ENCODE measurements at regions not wholly inside any gene's neighbourhood (a gene's known extent, or its start where the extent isn't known, plus 50 kb on each side); places are given as distances from the start of the nearest gene placed in this dataset.

DNA sequence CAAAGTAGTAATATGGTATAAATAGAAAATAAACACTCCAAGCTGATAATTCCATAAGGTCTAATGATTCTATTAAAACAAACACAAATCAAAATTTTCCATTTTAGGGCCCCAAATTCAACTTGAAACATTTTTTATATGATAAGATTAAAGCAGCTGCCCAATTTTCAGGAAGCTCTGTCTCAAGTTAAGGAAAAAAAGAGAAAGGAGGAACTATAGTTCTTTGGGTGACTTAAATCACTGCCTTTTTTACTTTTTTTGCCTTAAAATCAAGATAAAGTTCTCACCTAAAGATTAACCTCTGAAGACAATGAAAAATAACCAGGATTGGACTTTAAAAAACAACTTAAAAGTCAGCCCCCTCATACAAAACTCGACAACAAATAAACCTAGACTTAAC is 76.0 kb upstream of the IFNE start:
- Histone ChIP-seq H3K4me1 (ENCODE audit: control insufficient read depth in 1 of 2, insufficient read depth in 1 of 2, low read depth in 1 of 2, low read length in 1 of 2) (peaks cover 8 to 11% of the 10 kb centered on the region in 2 experiments), H3K27me3 (peaks cover 100% of the 10 kb centered on the region), H3K4me3 (ENCODE audit: low read depth in 1 of 2, low read length in 1 of 2) (no peak overlapping the region), H3K27ac (no peak overlapping the region), H3K9me3 (no peaks in the 10 kb centered on the region), H3K36me3 (no peaks in the 10 kb centered on the region)
- TF ChIP-seq, protein P1, sequence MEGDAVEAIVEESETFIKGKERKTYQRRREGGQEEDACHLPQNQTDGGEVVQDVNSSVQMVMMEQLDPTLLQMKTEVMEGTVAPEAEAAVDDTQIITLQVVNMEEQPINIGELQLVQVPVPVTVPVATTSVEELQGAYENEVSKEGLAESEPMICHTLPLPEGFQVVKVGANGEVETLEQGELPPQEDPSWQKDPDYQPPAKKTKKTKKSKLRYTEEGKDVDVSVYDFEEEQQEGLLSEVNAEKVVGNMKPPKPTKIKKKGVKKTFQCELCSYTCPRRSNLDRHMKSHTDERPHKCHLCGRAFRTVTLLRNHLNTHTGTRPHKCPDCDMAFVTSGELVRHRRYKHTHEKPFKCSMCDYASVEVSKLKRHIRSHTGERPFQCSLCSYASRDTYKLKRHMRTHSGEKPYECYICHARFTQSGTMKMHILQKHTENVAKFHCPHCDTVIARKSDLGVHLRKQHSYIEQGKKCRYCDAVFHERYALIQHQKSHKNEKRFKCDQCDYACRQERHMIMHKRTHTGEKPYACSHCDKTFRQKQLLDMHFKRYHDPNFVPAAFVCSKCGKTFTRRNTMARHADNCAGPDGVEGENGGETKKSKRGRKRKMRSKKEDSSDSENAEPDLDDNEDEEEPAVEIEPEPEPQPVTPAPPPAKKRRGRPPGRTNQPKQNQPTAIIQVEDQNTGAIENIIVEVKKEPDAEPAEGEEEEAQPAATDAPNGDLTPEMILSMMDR (IDR thresholded peaks at IDR 0.05): no peak

DNA sequence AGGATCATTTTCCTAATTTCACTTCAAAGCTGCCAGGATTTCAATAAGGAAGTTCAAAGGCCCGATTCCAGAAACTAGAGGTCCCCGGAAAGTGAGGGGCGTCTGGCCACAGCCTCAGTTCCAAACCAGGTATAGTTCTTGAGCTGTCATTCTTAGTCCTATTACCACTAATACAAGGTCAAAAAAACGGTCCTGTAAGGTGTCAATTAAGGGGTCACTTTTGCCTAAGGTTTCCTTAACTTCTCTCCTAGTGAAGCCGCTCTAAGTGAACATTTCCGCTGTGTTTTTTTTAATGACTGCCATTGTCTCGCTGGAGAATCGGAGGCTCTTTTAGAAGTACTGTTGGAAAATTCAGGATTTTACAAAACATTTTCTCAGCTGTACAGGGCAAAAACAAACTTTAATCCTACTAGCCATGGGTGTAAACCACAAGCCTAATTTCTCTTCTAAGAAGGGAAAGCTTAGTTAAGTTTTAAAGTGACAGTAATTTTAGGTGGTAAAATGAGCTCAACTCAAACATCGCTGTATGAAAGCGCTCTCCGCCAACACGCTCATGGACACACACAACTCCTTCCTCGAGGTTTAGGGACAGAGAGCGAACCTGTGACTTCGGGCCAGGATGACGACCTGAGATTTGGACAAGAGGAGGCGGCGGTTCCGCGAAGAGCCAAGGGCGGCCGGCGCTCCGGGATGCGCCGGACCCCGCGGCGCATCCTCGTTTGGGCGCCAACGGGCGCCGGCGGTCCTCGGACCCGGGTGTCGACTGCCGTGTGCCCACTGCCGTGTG is 76.7 kb upstream of the IFNE start:
- H3K27me3 ChIP-seq: peaks cover 100% of the 10 kb centered on the region
- H3K4me3 ChIP-seq (ENCODE audit: low read depth in 1 of 2, low read length in 1 of 2): peak overlapping the region in 1 of 2 experiments; percentile 44
- H3K36me3 ChIP-seq: no peaks in the 10 kb centered on the region
- no peak overlapping the region for H3K27ac ChIP-seq
- TF ChIP-seq, protein P1 (IDR thresholded peaks at IDR 0.05): no peak
- peaks cover 8 to 11% of the 10 kb centered on the region in 2 experiments for H3K4me1 ChIP-seq (ENCODE audit: control insufficient read depth in 1 of 2, insufficient read depth in 1 of 2, low read depth in 1 of 2, low read length in 1 of 2)
- no peaks in the 10 kb centered on the region for H3K9me3 ChIP-seq

DNA sequence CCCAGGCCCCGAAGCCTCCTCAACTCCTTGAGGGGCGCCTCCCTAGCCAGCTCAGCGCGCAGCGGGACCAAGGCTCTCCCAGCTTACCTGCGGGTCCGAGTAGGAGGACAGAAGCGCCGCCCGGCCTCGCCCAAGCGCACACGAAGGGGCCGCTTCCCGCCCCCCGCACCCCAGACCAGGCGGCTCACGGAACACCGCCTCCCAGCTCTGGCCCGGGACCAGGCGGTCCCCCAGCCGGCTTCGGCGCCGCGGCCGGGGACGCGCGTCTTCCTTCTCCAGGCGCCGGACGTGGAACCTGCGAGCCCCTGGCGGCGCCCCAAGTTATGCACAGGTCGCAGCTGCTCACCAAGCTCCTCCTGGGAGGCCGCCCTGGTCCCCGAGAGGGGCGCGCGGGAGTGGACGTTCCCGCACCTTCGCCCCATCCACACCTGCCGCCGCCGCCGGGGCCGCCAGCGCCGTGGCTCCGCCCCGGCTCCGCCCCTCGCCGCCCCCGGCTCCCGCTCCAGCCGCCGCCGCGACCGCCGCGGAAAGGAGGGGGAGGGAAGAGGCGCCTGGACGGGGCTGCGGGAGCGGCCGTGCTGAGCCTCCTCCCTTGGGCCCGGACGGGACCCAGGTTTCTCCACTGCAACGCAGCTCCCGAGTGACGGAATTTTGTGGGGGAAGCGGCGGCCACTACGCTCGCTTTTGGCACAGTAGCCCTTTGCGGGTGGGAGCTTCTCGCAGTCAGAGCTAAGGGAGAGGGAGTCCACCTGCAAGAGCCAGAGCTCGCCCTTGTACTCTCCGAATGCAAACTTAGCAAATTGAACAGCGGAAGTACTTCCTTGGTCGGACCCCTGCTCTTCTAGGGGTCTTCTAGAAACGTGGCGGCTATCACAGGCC is 77.5 kb upstream of the IFNE start:
- peaks cover 8 to 11% of the 10 kb centered on the region in 2 experiments for H3K4me1 ChIP-seq (ENCODE audit: control insufficient read depth in 1 of 2, insufficient read depth in 1 of 2, low read depth in 1 of 2, low read length in 1 of 2)
- TF ChIP-seq, protein P1 (IDR thresholded peaks at IDR 0.05): no peak
- peak overlapping the region in 1 of 2 experiments; percentile 44 for H3K4me3 ChIP-seq (ENCODE audit: low read depth in 1 of 2, low read length in 1 of 2)
- peaks cover 100% of the 10 kb centered on the region for H3K27me3 ChIP-seq
- H3K36me3 ChIP-seq: no peaks in the 10 kb centered on the region
- H3K27ac ChIP-seq: no peak overlapping the region
- H3K9me3 ChIP-seq: no peaks in the 10 kb centered on the region

DNA sequence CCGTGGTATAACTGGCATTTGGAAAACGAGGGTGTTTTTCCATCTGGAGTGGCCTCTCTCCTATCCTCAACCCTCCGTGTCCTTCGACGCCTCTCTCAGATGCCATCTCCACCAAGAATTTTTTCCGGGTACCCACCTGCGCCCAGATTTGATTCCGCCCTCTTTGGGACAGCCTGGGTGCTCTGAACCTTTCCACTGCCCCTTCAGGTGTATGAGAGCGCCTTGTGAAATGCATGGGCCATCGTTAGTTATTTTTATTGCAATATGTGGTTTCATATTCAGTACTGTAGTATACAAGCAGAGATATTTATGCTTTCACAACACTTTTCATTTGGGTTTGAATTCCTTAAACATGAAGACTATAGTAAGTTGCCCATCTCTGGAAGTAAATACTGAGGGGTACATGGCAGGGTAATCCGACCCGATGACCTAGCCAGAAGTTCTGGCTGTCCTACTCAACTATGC is 78.2 kb upstream of the IFNE start:
- peaks cover 8 to 11% of the 10 kb centered on the region in 2 experiments for H3K4me1 ChIP-seq (ENCODE audit: control insufficient read depth in 1 of 2, insufficient read depth in 1 of 2, low read depth in 1 of 2, low read length in 1 of 2)
- H3K9me3 ChIP-seq: no peaks in the 10 kb centered on the region
- H3K27ac ChIP-seq: no peak overlapping the region
- TF ChIP-seq, protein P1 (IDR thresholded peaks at IDR 0.05): no peak
- H3K4me3 ChIP-seq (ENCODE audit: low read depth in 1 of 2, low read length in 1 of 2): no peak overlapping the region
- no peaks in the 10 kb centered on the region for H3K36me3 ChIP-seq
- H3K27me3 ChIP-seq: peaks cover 100% of the 10 kb centered on the region

DNA sequence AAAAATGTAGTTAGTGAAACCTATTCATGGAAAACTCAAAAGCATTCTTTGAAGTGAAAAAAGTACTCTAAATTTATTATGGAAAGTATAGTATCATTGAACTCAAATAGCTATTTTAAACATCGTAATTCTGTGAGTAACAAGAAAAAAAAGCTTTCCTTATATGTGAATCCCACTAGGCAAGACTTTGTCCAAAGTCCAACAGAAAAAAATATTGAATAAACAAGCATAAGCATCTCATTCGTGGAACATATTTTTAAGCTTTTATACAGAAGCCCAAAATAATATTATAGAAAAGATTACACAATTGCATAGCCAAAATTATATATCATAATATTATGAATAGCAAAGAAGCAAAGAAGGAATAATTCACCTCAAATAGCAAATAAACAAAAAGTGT is 79.4 kb upstream of the IFNE start:
- H3K4me1 ChIP-seq (ENCODE audit: control insufficient read depth in 1 of 2, insufficient read depth in 1 of 2, low read depth in 1 of 2, low read length in 1 of 2): peaks cover 8 to 11% of the 10 kb centered on the region in 2 experiments
- H3K9me3 ChIP-seq: no peaks in the 10 kb centered on the region
- H3K27me3 ChIP-seq: peaks cover 100% of the 10 kb centered on the region
- H3K27ac ChIP-seq: no peak overlapping the region
- no peaks in the 10 kb centered on the region for H3K36me3 ChIP-seq
- no peak overlapping the region for H3K4me3 ChIP-seq (ENCODE audit: low read depth in 1 of 2, low read length in 1 of 2)
- TF ChIP-seq, protein P1 (IDR thresholded peaks at IDR 0.05): no peak

All from neutrophil (primary cell).